ENCODE measurements at regions not wholly inside any gene's neighbourhood (a gene's known extent, or its start where the extent isn't known, plus 50 kb on each side); places are given as distances from the start of the nearest gene placed in this dataset.
"Not testable (repeated sequence)": the region's sequence is repeated elsewhere in the genome, so short reads cannot be mapped to it uniquely, and the experiment has no call there.

DNA sequence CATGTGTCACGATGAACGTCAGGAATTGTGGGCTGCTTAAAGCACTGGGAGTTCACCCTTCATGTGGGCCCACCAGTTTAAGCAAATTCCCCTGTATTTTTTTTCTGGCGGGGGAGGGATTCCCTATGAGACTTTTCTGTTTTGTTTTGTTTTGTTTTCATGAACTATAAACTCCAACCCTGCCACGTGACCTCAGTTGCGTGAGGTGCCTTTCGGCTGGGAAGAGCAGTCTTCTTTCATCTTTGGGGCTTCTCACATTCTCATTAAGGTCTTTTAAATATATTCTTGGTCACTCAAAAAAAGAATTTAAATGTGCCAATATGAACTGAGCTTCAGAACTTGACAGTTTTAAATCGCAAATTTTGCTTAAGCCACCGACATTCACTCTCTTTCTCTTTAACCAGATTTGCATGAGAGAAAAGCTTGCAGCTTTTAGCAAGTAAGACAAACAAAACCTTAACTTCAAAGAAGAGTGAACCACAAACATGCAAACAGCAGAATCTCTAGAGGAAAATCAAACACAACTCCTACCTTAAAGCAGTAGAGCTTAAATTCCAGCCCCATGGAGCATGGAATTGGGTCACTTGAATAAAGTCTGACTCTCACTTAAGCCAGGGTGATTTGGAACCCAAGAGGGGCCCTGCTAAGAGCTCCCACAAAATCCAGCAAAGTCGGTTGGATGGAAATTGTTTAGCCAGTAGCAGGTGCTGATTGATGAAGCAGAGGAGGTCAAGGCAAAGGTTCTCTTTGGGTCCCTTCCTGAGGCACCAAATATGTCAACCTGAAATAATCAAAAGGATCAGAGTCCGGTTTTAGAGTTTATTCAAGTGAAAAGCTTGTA, 699.8 kb upstream of the GBE1 start:
- no peak for FAIRE-seq
- H3K9me1 ChIP-seq (ENCODE audit: control insufficient read depth, extremely low read depth, insufficient read depth, low read length) = no peaks in the 10 kb centered on the region
- H3K4me1 ChIP-seq (ENCODE audit: control insufficient read depth, extremely low read depth, insufficient read depth, low read length) = no peaks in the 10 kb centered on the region
- no peak overlapping the region for H3K4me3 ChIP-seq (ENCODE audit: control insufficient read depth in 2 of 3, extremely low read depth in 1 of 3, insufficient read depth in 2 of 3, low read depth in 1 of 3, low read length in 3 of 3)
- H3K36me3 ChIP-seq (ENCODE audit: control insufficient read depth in 2 of 2, extremely low read depth in 1 of 2, insufficient read depth in 2 of 2, low read length in 2 of 2) = no peaks in the 10 kb centered on the region
- no peak overlapping the region for H2AFZ ChIP-seq (ENCODE audit: control insufficient read depth, low read length)
- H3K9ac ChIP-seq (ENCODE audit: control insufficient read depth, extremely low read depth, insufficient read depth, low read length) = no peak overlapping the region
- TF ChIP-seq, protein P1, sequence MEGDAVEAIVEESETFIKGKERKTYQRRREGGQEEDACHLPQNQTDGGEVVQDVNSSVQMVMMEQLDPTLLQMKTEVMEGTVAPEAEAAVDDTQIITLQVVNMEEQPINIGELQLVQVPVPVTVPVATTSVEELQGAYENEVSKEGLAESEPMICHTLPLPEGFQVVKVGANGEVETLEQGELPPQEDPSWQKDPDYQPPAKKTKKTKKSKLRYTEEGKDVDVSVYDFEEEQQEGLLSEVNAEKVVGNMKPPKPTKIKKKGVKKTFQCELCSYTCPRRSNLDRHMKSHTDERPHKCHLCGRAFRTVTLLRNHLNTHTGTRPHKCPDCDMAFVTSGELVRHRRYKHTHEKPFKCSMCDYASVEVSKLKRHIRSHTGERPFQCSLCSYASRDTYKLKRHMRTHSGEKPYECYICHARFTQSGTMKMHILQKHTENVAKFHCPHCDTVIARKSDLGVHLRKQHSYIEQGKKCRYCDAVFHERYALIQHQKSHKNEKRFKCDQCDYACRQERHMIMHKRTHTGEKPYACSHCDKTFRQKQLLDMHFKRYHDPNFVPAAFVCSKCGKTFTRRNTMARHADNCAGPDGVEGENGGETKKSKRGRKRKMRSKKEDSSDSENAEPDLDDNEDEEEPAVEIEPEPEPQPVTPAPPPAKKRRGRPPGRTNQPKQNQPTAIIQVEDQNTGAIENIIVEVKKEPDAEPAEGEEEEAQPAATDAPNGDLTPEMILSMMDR (optimal IDR thresholded peaks at IDR 0.05 in 1 of 3, IDR thresholded peaks at IDR 0.05 in 1 of 3, conservative IDR thresholded peaks at IDR 0.05 in 1 of 3; ENCODE audit: extremely low read depth in 1 of 3, insufficient read depth in 2 of 3, low read length in 3 of 3) = no peak
- TF ChIP-seq EZH2 (IDR thresholded peaks at IDR 0.05; ENCODE audit: low read length) = no peak
- H3K79me2 ChIP-seq (ENCODE audit: control insufficient read depth, insufficient read depth, low read length) = no peaks in the 10 kb centered on the region
- dilution Hi-C loops (cut with MboI; ENCODE audit: extremely low pct_ligation_motif_present, low sequenced_read_pairs) = no loop called here
- H3K27ac ChIP-seq (ENCODE audit: control insufficient read depth, insufficient read depth, low read length) = no peak overlapping the region
- no peaks in the 10 kb centered on the region for H4K20me1 ChIP-seq (ENCODE audit: control insufficient read depth, extremely low read depth, insufficient read depth, low read length)
- H3K4me2 ChIP-seq (ENCODE audit: control insufficient read depth, extremely low read depth, insufficient read depth, low read depth, low read length) = no peak overlapping the region
- no peaks in the 10 kb centered on the region for H3K27me3 ChIP-seq (ENCODE audit: control insufficient read depth, extremely low read depth, insufficient read depth, low read length)
- no peak for DNase-seq (ENCODE audit: low read depth, low spot score)
- H3K9me3 ChIP-seq (ENCODE audit: control insufficient read depth, low read depth, low read length) = no peaks in the 10 kb centered on the region

DNA sequence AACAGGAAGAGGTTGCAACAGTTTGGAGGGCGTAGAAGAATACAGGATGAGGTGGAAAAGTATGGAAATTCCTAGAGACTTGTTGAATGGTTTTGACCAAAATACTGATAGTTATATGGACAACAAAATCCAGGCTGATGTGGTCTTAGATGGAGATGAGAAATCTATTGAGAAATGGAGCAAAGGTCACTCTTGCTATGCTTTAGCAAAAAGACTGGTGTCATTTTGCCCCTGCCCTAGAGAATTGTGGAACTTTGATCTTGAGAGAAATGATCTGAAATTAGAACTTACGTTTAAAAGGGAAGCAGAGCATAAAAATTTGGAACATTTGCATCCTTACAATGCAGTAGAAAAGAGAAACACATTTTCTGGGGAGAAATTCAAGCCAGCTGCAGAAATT, 686.9 kb upstream of the GBE1 start:
- Histone ChIP-seq H3K9me3 (ENCODE audit: control insufficient read depth, low read depth, low read length) (no peaks in the 10 kb centered on the region), H3K9me1 (ENCODE audit: control insufficient read depth, extremely low read depth, insufficient read depth, low read length) (no peaks in the 10 kb centered on the region), H3K36me3 (ENCODE audit: control insufficient read depth in 2 of 2, extremely low read depth in 1 of 2, insufficient read depth in 2 of 2, low read length in 2 of 2) (no peaks in the 10 kb centered on the region), H3K9ac (ENCODE audit: control insufficient read depth, extremely low read depth, insufficient read depth, low read length) (no peak overlapping the region), H3K4me3 (ENCODE audit: control insufficient read depth in 2 of 3, extremely low read depth in 1 of 3, insufficient read depth in 2 of 3, low read depth in 1 of 3, low read length in 3 of 3) (no peak overlapping the region), H3K79me2 (ENCODE audit: control insufficient read depth, insufficient read depth, low read length) (no peaks in the 10 kb centered on the region), H4K20me1 (ENCODE audit: control insufficient read depth, extremely low read depth, insufficient read depth, low read length) (no peaks in the 10 kb centered on the region), H3K4me1 (ENCODE audit: control insufficient read depth, extremely low read depth, insufficient read depth, low read length) (no peaks in the 10 kb centered on the region), H3K27ac (ENCODE audit: control insufficient read depth, insufficient read depth, low read length) (no peak overlapping the region), H3K4me2 (ENCODE audit: control insufficient read depth, extremely low read depth, insufficient read depth, low read depth, low read length) (no peak overlapping the region), H3K27me3 (ENCODE audit: control insufficient read depth, extremely low read depth, insufficient read depth, low read length) (no peaks in the 10 kb centered on the region), H2AFZ (ENCODE audit: control insufficient read depth, low read length) (no peak overlapping the region)
- FAIRE-seq = no peak
- dilution Hi-C loops (cut with MboI; ENCODE audit: extremely low pct_ligation_motif_present, low sequenced_read_pairs) = no loop called here
- no peak for DNase-seq (ENCODE audit: low read depth, low spot score)
- TF ChIP-seq, protein P1 (optimal IDR thresholded peaks at IDR 0.05 in 1 of 3, IDR thresholded peaks at IDR 0.05 in 1 of 3, conservative IDR thresholded peaks at IDR 0.05 in 1 of 3; ENCODE audit: extremely low read depth in 1 of 3, insufficient read depth in 2 of 3, low read length in 3 of 3) = no peak
- no peak for TF ChIP-seq EZH2 (IDR thresholded peaks at IDR 0.05; ENCODE audit: low read length)

DNA sequence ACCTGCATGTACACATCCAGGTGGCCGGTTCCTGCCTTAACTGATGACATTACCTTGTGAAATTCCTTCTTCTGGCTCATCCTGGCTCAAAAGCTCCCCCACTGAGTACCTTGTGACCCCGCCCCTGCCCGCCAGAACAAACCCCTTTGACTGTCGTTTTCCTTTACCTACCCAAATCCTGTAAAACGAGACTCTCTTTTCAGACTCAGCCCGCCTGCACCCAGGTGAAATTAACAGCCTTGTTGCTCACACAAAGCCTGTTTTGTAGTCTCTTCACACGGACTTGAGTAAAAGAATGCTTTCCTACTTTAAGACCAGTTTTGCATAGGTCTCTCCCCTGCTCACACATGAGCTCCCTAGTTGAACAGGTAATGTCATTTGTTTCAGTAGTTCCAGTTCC, 667.4 kb upstream of the GBE1 start:
- H4K20me1 ChIP-seq (ENCODE audit: control insufficient read depth, extremely low read depth, insufficient read depth, low read length); dilution Hi-C loops (cut with MboI; ENCODE audit: extremely low pct_ligation_motif_present, low sequenced_read_pairs); H3K79me2 ChIP-seq (ENCODE audit: control insufficient read depth, insufficient read depth, low read length); H3K4me3 ChIP-seq (ENCODE audit: control insufficient read depth in 2 of 3, extremely low read depth in 1 of 3, insufficient read depth in 2 of 3, low read depth in 1 of 3, low read length in 3 of 3); H3K4me1 ChIP-seq (ENCODE audit: control insufficient read depth, extremely low read depth, insufficient read depth, low read length); H3K36me3 ChIP-seq (ENCODE audit: control insufficient read depth in 2 of 2, extremely low read depth in 1 of 2, insufficient read depth in 2 of 2, low read length in 2 of 2); H3K27ac ChIP-seq (ENCODE audit: control insufficient read depth, insufficient read depth, low read length); FAIRE-seq; H3K9me3 ChIP-seq (ENCODE audit: control insufficient read depth, low read depth, low read length); H3K9ac ChIP-seq (ENCODE audit: control insufficient read depth, extremely low read depth, insufficient read depth, low read length); H2AFZ ChIP-seq (ENCODE audit: control insufficient read depth, low read length); H3K9me1 ChIP-seq (ENCODE audit: control insufficient read depth, extremely low read depth, insufficient read depth, low read length); H3K27me3 ChIP-seq (ENCODE audit: control insufficient read depth, extremely low read depth, insufficient read depth, low read length); DNase-seq (ENCODE audit: low read depth, low spot score); H3K4me2 ChIP-seq (ENCODE audit: control insufficient read depth, extremely low read depth, insufficient read depth, low read depth, low read length): not testable (repeated sequence)

Measured in keratinocyte (primary cell).